ENCODE measurements at regions not wholly inside any gene's neighbourhood (a gene's known extent, or its start where the extent isn't known, plus 50 kb on each side); places are given as distances from the start of the nearest gene placed in this dataset.

DNA sequence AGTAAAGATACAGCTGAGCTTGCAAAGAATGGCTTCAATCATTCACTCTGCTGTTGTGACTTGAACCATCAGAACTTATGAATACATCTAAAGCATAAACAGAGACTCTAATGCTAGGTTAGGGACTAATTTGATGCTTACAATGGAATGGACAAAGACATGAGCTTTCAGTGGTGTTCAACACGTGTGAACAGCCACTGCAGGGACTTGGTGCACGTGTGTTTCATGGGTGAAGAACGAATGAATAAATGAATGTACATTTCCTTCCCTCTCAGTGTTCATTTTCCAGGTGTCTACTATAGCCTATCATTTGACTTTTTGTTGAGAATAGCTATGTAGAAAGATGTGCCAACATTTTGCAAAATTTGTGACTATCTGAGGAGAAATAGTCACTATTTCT lies 98.3 kb downstream of the VIP start:
- no peak for ATAC-seq

DNA sequence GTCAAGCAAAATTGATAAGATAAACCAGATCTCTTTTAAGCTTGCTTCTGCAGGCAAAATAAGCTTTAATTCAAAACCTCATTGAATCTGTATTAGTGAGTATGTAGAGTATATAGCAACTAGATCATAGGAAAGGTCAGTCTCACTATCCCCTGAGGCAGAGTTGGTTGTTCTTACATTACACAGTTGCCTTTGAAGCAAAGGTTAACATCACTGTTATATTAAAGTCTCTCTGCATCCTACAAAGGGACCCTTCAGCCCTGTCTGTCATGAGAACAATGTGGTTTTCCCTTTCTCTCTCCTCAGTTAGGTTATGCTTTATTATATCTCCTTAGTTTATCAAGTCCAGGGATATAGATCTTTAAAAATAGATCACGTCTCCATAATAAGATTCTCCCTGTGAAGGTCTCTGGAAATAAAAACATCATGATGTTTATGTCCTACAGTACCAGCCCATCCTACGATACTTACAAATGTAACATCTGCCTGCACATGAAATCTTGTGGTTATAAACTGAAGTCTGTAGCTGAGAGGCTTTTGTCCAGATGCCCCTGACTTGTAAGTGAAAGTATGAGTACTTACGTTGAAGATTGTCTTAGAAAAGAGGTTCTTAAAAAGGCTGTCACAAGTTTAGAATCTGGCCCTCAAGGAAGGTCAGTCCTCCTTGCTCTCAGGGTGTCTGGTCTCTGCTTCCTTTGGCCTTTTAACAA lies 103.6 kb downstream of the VIP start:
- Histone ChIP-seq H3K4me1 (no peaks in the 10 kb centered on the region), H3K36me3 (ENCODE audit: insufficient read depth in 1 of 2, low read depth in 1 of 2) (no peaks in the 10 kb centered on the region), H3K9me3 (no peaks in the 10 kb centered on the region), H3K27ac (no peak overlapping the region), H3K27me3 (ENCODE audit: insufficient read depth in 3 of 3, low read length in 2 of 3) (no peaks in the 10 kb centered on the region), H3K4me3 (no peak overlapping the region)
- intact Hi-C loops (cut with DNase I): no loop called here
- DNase-seq (no peak), ATAC-seq (no peak)
- TF ChIP-seq, protein P1, sequence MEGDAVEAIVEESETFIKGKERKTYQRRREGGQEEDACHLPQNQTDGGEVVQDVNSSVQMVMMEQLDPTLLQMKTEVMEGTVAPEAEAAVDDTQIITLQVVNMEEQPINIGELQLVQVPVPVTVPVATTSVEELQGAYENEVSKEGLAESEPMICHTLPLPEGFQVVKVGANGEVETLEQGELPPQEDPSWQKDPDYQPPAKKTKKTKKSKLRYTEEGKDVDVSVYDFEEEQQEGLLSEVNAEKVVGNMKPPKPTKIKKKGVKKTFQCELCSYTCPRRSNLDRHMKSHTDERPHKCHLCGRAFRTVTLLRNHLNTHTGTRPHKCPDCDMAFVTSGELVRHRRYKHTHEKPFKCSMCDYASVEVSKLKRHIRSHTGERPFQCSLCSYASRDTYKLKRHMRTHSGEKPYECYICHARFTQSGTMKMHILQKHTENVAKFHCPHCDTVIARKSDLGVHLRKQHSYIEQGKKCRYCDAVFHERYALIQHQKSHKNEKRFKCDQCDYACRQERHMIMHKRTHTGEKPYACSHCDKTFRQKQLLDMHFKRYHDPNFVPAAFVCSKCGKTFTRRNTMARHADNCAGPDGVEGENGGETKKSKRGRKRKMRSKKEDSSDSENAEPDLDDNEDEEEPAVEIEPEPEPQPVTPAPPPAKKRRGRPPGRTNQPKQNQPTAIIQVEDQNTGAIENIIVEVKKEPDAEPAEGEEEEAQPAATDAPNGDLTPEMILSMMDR (IDR thresholded peaks at IDR 0.05): no peak
- WGBS, 3 donors: 87 to 91% (median 87%) methylated on average over 3 of the region's 3 CpGs

More for the DNA sequence above, 98.3 kb downstream of the VIP start:
- Histone ChIP-seq H3K36me3 (ENCODE audit: insufficient read depth in 1 of 2, low read depth in 1 of 2) (no peaks in the 10 kb centered on the region), H3K27me3 (ENCODE audit: insufficient read depth in 3 of 3, low read length in 2 of 3) (no peaks in the 10 kb centered on the region), H3K27ac (no peak overlapping the region), H3K4me1 (no peaks in the 10 kb centered on the region), H3K9me3 (no peaks in the 10 kb centered on the region), H3K4me3 (no peak overlapping the region)
- WGBS, 3 donors: 70 to 75% (median 72%) methylated on average over 3 of the region's 3 CpGs
- intact Hi-C loops (cut with DNase I): no loop called here
- no peak for DNase-seq
- TF ChIP-seq, protein P1 (IDR thresholded peaks at IDR 0.05): no peak

DNA sequence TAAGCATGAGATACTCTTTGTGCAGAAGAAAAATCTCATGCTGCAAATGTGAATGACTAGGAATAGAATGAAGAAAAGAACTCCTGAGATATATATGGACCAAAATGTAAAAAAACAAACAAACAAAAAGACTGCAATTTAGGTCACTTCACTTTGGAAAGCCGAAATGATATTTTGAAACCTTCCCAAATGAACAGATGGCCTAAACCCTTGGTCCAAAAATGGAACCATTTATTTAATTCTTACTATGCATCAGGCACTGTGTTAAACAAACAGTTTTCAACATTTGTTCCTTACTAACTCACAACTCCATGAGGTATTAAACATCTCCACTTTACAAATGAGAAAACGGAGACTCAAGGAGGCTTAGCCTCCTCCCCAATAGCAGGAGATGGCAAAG lies 107.5 kb downstream of the VIP start:
- TF ChIP-seq, protein P1 (IDR thresholded peaks at IDR 0.05): no peak
- ATAC-seq (no peak), DNase-seq (no peak)
- H3K36me3 ChIP-seq (ENCODE audit: insufficient read depth in 1 of 2, low read depth in 1 of 2): no peaks in the 10 kb centered on the region
- 38 to 42% (median 42%) methylated on average over 2 of the region's 2 CpGs for WGBS, 3 donors
- H3K4me3 ChIP-seq: no peak overlapping the region
- no peaks in the 10 kb centered on the region for H3K27me3 ChIP-seq (ENCODE audit: insufficient read depth in 3 of 3, low read length in 2 of 3)
- H3K4me1 ChIP-seq: peaks cover 4% of the 10 kb centered on the region
- H3K9me3 ChIP-seq: no peaks in the 10 kb centered on the region
- no peak overlapping the region for H3K27ac ChIP-seq
- intact Hi-C loops (cut with DNase I): no loop called here

DNA sequence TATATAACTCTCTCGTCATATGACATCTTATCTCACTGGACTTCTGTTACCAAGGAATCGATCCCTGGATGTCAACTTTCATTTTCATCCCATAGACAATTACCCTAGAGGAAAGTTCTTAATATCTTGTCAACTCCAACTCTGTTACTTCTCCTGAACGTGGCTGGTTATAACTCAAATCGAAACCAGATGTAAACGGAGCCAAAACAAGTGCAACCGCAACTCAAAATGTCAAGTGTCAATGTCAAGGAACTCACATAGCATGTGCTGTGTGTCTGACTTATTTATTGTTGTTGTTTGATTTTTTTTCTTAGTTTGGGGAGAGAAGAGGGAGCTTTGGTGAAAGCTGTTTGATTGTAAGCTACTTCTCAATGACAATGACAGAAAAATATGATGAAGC lies 108.6 kb downstream of the VIP start:
- TF ChIP-seq, protein P1 (IDR thresholded peaks at IDR 0.05): no peak
- Histone ChIP-seq H3K36me3 (ENCODE audit: insufficient read depth in 1 of 2, low read depth in 1 of 2) (no peaks in the 10 kb centered on the region), H3K27me3 (ENCODE audit: insufficient read depth in 3 of 3, low read length in 2 of 3) (no peaks in the 10 kb centered on the region), H3K4me3 (peak overlapping the region; percentile 31), H3K27ac (no peak overlapping the region), H3K4me1 (peaks cover 4% of the 10 kb centered on the region), H3K9me3 (no peaks in the 10 kb centered on the region)
- DNase-seq (no peak), ATAC-seq (no peak)
- intact Hi-C loops (cut with DNase I): no loop called here
- WGBS, 3 donors: 35 to 58% (median 36%) methylated on average over 6 of the region's 6 CpGs

Measured in psoas muscle (tissue), 7 donors.